ENCODE measurements at regions not wholly inside any gene's neighbourhood (a gene's known extent, or its start where the extent isn't known, plus 50 kb on each side); places are given as distances from the start of the nearest gene placed in this dataset.

DNA sequence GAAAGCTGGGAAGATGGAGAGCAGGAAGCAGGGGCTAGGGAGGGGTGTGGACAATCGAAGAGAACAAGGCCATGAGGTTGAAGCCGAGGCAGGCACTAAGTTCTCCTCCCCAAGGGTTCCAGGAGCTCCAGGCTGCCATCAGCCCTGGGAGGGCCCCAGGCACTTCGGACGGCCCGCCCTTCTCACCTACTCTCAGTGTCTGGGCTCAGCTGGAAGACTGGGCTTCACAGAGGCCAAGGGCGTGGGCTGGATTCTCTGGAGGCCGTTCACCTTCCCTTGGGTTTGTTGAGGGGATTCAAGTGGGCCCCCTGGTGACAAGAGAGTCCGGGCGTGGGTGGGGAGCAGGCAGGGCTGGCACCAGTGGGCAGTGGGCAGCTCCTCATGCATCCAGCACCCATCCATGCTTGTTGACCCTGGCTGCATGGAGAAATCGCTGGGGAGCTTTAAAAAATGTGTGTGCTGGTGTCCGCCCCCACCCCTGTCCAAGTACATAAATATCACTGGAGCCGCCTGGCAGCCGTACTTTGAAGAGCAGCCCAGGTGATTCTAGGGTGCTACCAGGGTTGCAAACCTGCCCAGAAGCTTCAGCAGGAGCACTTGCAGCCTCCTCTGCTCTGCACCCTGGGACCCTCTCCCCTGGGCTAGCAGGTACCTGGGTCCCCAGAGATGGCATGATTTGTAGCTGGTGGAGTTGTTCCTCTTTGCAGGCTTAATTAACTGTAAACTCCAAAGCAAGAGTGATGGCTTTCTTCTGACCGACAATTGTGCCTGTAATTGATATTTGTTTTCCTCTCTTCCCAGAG lies 74.3 kb downstream of the RTL6 start:
- no peak for DNase-seq (ENCODE audit: extremely low spot score)
- CTCF ChIA-PET: no interaction called here
- POLR2A ChIA-PET: no interaction called here
- TF ChIP-seq, protein P1, sequence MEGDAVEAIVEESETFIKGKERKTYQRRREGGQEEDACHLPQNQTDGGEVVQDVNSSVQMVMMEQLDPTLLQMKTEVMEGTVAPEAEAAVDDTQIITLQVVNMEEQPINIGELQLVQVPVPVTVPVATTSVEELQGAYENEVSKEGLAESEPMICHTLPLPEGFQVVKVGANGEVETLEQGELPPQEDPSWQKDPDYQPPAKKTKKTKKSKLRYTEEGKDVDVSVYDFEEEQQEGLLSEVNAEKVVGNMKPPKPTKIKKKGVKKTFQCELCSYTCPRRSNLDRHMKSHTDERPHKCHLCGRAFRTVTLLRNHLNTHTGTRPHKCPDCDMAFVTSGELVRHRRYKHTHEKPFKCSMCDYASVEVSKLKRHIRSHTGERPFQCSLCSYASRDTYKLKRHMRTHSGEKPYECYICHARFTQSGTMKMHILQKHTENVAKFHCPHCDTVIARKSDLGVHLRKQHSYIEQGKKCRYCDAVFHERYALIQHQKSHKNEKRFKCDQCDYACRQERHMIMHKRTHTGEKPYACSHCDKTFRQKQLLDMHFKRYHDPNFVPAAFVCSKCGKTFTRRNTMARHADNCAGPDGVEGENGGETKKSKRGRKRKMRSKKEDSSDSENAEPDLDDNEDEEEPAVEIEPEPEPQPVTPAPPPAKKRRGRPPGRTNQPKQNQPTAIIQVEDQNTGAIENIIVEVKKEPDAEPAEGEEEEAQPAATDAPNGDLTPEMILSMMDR (IDR thresholded peaks at IDR 0.05; ENCODE audit: control extremely low read depth, extremely low read depth, low read depth, missing control alignments): no peak

DNA sequence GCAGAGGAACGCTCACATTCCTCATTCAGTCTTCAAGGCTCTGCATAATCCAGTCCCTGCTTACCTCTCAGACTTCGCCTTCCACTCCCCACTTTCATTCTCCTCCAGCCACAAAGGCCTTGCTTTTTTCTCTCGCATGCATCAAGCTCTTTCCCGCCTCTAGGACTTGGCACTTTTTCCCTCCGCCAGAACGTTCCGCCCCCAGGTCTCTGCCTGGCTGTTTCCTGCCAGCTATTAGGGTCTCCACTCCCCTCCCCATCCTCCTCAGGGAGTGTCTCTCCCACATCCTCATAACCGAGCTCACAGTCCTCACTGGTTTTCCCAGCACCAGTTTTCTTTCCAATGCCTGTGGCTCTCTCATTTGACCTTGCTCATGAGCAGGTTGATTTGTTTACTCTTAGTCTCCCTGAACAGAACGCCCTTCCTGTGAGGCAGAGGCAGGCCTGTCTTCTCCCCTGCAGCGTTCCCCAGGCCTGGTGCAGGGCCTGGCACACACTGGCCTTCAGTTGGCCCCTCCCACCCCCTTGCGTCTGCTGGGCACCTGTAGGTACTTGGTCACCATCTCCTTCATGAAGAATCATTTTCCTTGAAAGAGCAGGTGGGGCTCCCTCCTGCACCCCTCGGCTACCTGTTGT lies 75.2 kb downstream of the RTL6 start:
- DNase-seq (ENCODE audit: extremely low spot score): no peak
- TF ChIP-seq, protein P1 (IDR thresholded peaks at IDR 0.05; ENCODE audit: control extremely low read depth, extremely low read depth, low read depth, missing control alignments): no peak
- POLR2A ChIA-PET: no interaction called here
- CTCF ChIA-PET: no interaction called here

DNA sequence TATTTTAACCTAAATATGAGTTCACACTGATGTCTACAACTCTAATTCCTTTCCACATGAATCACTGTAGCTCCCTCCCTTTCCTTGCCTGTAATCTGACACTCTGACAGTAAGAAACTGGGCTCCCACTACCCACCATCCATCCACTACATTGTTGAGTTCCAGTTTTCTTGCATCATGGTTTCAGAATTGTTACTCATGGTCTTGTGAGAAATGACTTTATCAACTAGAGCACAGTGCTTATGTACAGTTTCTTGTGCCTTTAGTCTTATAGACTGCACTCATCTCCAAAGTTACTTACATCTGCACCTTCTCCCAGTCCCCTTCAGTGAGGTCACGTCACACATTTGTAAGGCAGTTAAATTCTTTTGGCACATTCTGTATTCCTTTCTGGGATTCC lies 78.6 kb downstream of the RTL6 start:
- ChIA-PET POLR2A (no interaction called here), CTCF (no interaction called here)
- TF ChIP-seq, protein P1 (IDR thresholded peaks at IDR 0.05; ENCODE audit: control extremely low read depth, extremely low read depth, low read depth, missing control alignments): no peak
- no peak for DNase-seq (ENCODE audit: extremely low spot score)

DNA sequence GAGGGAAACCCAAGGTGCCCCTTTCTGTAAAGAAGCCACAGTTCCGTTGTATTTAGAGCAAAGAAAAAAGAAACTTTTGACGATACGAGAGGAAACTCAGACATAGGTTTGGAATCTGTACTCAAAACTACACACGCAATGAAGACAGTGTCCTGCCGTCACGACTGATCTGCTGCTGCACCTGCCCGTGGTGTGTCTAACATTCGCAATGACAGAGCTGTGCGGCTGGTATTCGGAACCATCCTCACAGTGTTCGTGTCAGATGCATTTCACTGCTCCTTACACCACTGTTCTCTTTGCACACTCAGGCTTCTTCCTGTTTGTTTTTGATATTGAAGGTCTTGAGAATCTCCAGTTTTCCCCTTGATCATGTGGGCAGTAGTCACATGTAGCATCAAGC lies 84.8 kb downstream of the RTL6 start:
- POLR2A ChIA-PET: no interaction called here
- CTCF ChIA-PET: no interaction called here
- no peak for DNase-seq (ENCODE audit: extremely low spot score)
- TF ChIP-seq, protein P1 (IDR thresholded peaks at IDR 0.05; ENCODE audit: control extremely low read depth, extremely low read depth, low read depth, missing control alignments): no peak

DNA sequence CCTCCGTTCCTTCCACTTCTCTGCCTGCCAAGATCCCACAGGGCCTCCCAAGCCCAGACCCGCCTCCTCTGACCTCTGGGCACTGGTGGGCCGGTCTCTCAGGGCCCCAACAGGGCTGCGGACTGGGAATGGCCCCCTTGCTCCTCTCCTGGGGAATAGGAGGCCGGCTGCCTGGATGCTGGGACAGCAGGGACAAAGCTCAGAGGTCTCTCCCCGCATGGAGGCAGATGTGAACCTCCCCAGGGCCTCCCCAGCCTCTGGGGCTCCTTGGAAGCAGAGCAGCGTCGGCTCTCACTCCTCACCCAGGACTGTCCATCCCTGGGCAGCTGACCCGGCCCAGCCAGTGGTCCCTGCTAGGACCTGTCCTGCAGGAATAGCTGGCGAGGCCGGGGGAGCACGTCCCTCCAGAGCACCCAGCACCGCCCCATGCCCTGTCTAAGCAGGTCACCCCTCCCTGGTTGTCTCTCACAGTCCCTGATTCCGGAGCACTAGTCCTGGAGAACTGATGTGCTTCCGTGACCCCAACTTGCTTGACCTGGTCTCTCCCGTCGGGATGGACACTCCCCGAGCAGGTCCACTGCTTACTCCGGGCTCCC lies 85.8 kb downstream of the RTL6 start:
- TF ChIP-seq, protein P1 (IDR thresholded peaks at IDR 0.05; ENCODE audit: control extremely low read depth, extremely low read depth, low read depth, missing control alignments): no peak
- CTCF ChIA-PET: no interaction called here
- DNase-seq (ENCODE audit: extremely low spot score): no peak
- POLR2A ChIA-PET: no interaction called here

DNA sequence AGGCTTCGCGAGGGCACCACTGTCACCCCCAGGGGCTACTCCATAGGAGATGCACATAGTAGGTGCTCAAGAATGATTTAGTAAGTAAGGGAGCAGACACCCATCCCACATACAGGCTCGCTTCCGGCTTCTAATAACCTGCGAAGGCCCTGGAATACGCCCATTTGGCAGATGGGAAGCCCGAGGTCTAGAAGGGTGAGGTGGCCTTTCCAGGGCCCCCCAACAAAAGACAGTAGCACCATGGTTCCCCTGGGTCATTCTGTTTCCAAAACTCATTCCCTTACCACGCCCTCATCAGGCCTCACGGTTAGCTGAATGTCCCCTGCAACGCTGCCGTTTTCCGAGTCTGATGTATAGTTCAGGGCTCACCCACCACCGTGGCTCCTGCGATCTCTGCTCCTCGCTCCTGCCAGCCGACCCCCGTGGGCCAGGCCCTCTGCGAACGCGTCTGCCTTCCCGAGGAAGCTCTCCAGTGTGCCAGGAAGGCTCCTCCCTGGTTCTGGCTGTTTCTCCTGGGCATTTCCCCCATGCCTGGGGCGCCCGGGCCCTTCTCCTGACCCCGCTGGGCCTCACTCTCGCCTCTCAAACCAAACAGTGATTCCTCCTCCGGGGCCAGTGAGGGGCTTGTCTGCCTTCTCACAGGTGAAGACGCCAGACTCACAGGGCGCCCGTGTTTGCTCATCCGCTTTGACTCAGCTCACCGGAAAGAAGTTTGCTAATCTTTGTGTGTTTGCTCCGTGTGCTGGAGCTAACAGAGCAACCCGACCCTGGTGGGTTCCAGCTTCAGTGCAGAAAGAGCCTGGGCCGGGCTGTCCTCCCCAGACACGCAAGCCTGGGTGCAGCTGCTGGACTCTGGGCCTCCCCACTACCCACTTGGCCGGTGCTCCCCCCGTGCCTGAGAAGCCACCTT lies 86.6 kb downstream of the RTL6 start:
- no peak for DNase-seq (ENCODE audit: extremely low spot score)
- TF ChIP-seq, protein P1 (IDR thresholded peaks at IDR 0.05; ENCODE audit: control extremely low read depth, extremely low read depth, low read depth, missing control alignments): no peak
- ChIA-PET POLR2A (no interaction called here), CTCF (interaction anchor here (2.1 kb wide), 1 partner anchor 10 kb away, joined by 5 read pairs; no protein-coding TSS in a partner anchor)

Measured in GM10248 (cell line).